HCT116 (cell line): ENCODE measurements at regions not wholly inside any gene's neighbourhood (a gene's known extent, or its start where the extent isn't known, plus 50 kb on each side); places are given as distances from the start of the nearest gene placed in this dataset.

Experiments
- ATAC-seq: fragments of 200-7000 bp; cut with Tn5 transposase; 2 replicates; pipeline ENCODE4 v1.9.1; 2020; ENCODE audit warnings: mild to moderate bottlenecking, moderate library complexity
- BruUV-seq: library from RNA; stranded (reverse); fragments of 400-500 nt; replicated peaks from 2 replicates; lab custom pipeline; 2021; lab: Mats Ljungman, UMichigan
- CTCF ChIA-PET: fragments of 300-600 bp; sonication (Branson Sonifier 250); formaldehyde crosslinking; loops from one replicate; lab custom pipeline; 2021; ENCODE audit warnings: antibody characterized with exemption; lab: Charles Lee
- POLR2A ChIA-PET: fragments of 300-600, 350-600 bp; sonication (Branson Sonifier 250); formaldehyde crosslinking; loops from one replicate; lab custom pipeline; 2021; ENCODE audit warnings: antibody characterized with exemption; lab: Charles Lee
- RAD21 ChIA-PET, 2 experiments: fragments of 300-600 bp; sonication (Branson Sonifier 250); formaldehyde crosslinking; loops; one replicate each; lab custom pipeline; 2023; ENCODE audit warnings: low total read pairs in 2 of 2; ENCODE audit not compliant: uncharacterized antibody in 2 of 2, unreplicated experiment in 2 of 2, low non-redundant PET in 1 of 2; lab: Charles Lee
- DNase-seq: peaks from one replicate; pipeline ENCODE4 v3.0.0-alpha.2; 2010; ENCODE audit warnings: low read depth, low spot score
- H2AFZ ChIP-seq: fragments of 200-600 bp; shearing (Covaris generic), sonication (generic); 2 replicates; pipeline ENCODE4 v1.6.1; 2017; ENCODE audit warnings: low read depth, mixed run types, mixed read lengths, antibody characterized with exemption, low read length; ENCODE audit not compliant: poor library complexity, severe bottlenecking
- H3K27ac ChIP-seq: 2 replicates; pipeline ENCODE4 v1.5.1; 2012; ENCODE audit warnings: low read depth, low read length
- H3K27me3 ChIP-seq: fragments of 200-600 bp; sonication (generic); 2 replicates; pipeline ENCODE4 v1.6.1; 2016; ENCODE audit warnings: mixed run types, low read length, mixed read lengths; ENCODE audit not compliant: insufficient read depth
- H3K36me3 ChIP-seq, 2 experiments: fragments of 200-500 bp in 1 of 2; fragments of 200-600 bp in 1 of 2; sonication (Bioruptor generic) in 1 of 2; sonication (generic) in 1 of 2; 2 replicates each; pipeline versions ENCODE4 v1.5.1 to v1.6.1; 2014 to 2016; ENCODE audit warnings: low read length in 2 of 2, inconsistent platforms in 1 of 2, mixed read lengths in 1 of 2, mixed run types in 1 of 2; ENCODE audit not compliant: insufficient read depth in 2 of 2, control insufficient read depth in 1 of 2
- H3K4me1 ChIP-seq, 2 experiments: fragments of 200-600 bp in 1 of 2; sonication (generic) in 1 of 2; 2 replicates each; pipeline versions ENCODE4 v1.5.1 to v1.6.1; 2012 to 2017; ENCODE audit warnings: low read length in 2 of 2, inconsistent platforms in 1 of 2, mild to moderate bottlenecking in 1 of 2, mixed read lengths in 1 of 2, mixed run types in 1 of 2, moderate library complexity in 1 of 2; ENCODE audit not compliant: insufficient read depth in 2 of 2, control insufficient read depth in 1 of 2
- H3K4me2 ChIP-seq: fragments of 200-600 bp; sonication (generic); 2 replicates; pipeline ENCODE4 v1.6.1; 2017; ENCODE audit warnings: mixed run types, low read length, mixed read lengths
- H3K4me3 ChIP-seq, 2 experiments: fragments of 200-600 bp in 1 of 2; sonication (generic) in 1 of 2; replicated peaks in 1 of 2; 2 replicates each; pipeline ENCODE4 v1.5.1; 2011 to 2016; ENCODE audit warnings: low read length in 2 of 2, control low read depth in 1 of 2, low read depth in 1 of 2, mild to moderate bottlenecking in 1 of 2, mixed read lengths in 1 of 2, mixed run types in 1 of 2
- H3K79me2 ChIP-seq: fragments of 200-600 bp; sonication (generic); 2 replicates; pipeline ENCODE4 v1.6.1; 2017; ENCODE audit warnings: mild to moderate bottlenecking, mixed run types, low read length, moderate library complexity, mixed read lengths; ENCODE audit not compliant: insufficient read depth
- H3K9ac ChIP-seq: fragments of 200-600 bp; sonication (generic); 2 replicates; pipeline ENCODE4 v1.6.1; 2016; ENCODE audit warnings: low read length, mixed read lengths
- H3K9me2 ChIP-seq: fragments of 200-600 bp; sonication (generic), shearing (Covaris generic); 2 replicates; pipeline ENCODE4 v1.6.1; 2017; ENCODE audit warnings: mixed run types, mild to moderate bottlenecking, moderate library complexity; ENCODE audit not compliant: insufficient read depth
- H3K9me3 ChIP-seq, 2 experiments: fragments of 200-500 bp in 1 of 2; fragments of 200-600 bp in 1 of 2; sonication (Bioruptor generic) in 1 of 2; sonication (generic) in 1 of 2; 2 replicates each; pipeline ENCODE4 v1.6.1; 2014 to 2017; ENCODE audit warnings: low read length in 2 of 2, mixed read lengths in 2 of 2, inconsistent platforms in 1 of 2, low read depth in 1 of 2, mild to moderate bottlenecking in 1 of 2, mixed run types in 1 of 2, moderate library complexity in 1 of 2; ENCODE audit not compliant: control insufficient read depth in 1 of 2, insufficient read depth in 1 of 2
- H4K20me1 ChIP-seq: fragments of 200-600 bp; sonication (generic), shearing (Covaris generic); 2 replicates; pipeline ENCODE4 v1.6.1; 2017; ENCODE audit warnings: mixed run types, mild to moderate bottlenecking, moderate library complexity; ENCODE audit not compliant: insufficient read depth
- CEBPB ChIP-seq: IDR thresholded peaks from 2 replicates; pipeline ENCODE4 v1.6.1; 2012; ENCODE audit warnings: low read depth
- EGR1 ChIP-seq: IDR thresholded peaks from 2 replicates; pipeline ENCODE4 v1.6.1; 2012; ENCODE audit warnings: low read depth
- ELF1 ChIP-seq: IDR thresholded peaks from 2 replicates; pipeline ENCODE4 v1.6.1; 2012; ENCODE audit warnings: low read depth, borderline replicate concordance
- EZH2 ChIP-seq: fragments of 200-600 bp; sonication (generic); IDR thresholded peaks from 2 replicates; pipeline ENCODE4 v1.6.1; 2017; ENCODE audit warnings: antibody characterized with exemption, mixed run types
- EZH2phosphoT487 ChIP-seq: fragments of 200-600 bp; IDR thresholded peaks from 2 replicates; pipeline ENCODE4 v1.6.1; 2018; ENCODE audit warnings: antibody characterized with exemption, borderline replicate concordance
- FOSL1 ChIP-seq: IDR thresholded peaks from 2 replicates; pipeline ENCODE4 v1.6.1; 2012; ENCODE audit warnings: low read depth
- POLR2A ChIP-seq: IDR thresholded peaks from 2 replicates; pipeline ENCODE4 v1.7.0; 2011; ENCODE audit warnings: borderline replicate concordance; ENCODE audit not compliant: insufficient read depth, insufficient read length; ENCODE audit errors: extremely low read depth
- SIN3A ChIP-seq: IDR thresholded peaks from 2 replicates; pipeline ENCODE4 v1.6.1; 2012; ENCODE audit warnings: low read depth
- SRF ChIP-seq: IDR thresholded peaks from 2 replicates; pipeline ENCODE4 v1.6.1; 2012; ENCODE audit warnings: low read depth
- TCF7L2 ChIP-seq: IDR thresholded peaks from 2 replicates; pipeline ENCODE4 v1.7.0; 2011; ENCODE audit warnings: borderline replicate concordance, inconsistent platforms; ENCODE audit not compliant: insufficient read depth, insufficient read length; ENCODE audit errors: extremely low read depth
- YY1 ChIP-seq: IDR thresholded peaks from 2 replicates; pipeline ENCODE4 v1.6.1; 2011; ENCODE audit warnings: low read length, low read depth, moderate library complexity, mild to moderate bottlenecking; ENCODE audit not compliant: insufficient replicate concordance; ENCODE audit errors: extremely low read depth
- ZNF274 ChIP-seq: fragments of 200-500 bp; sonication (Bioruptor generic); IDR thresholded peaks from 2 replicates; pipeline ENCODE4 v1.6.1; 2014; ENCODE audit warnings: mild to moderate bottlenecking, low read depth, low read length, inconsistent platforms
- intact Hi-C: fragments of 100-400 bp; cut with micrococcal nuclease; formaldehyde crosslinking; loops from 2 replicates; pipeline ENCODE4 v1.10.0; 2022
- TF ChIP-seq, protein P1 (sequence below): IDR thresholded peaks from 2 replicates; pipeline ENCODE4 v1.6.1; 2012; ENCODE audit warnings: low read depth

- Histone ChIP-seq H3K27me3 (no peaks in the 10 kb centered on the region), H3K79me2 (no peaks in the 10 kb centered on the region), H3K9me3 (peaks cover 10 to 18% of the 10 kb centered on the region in 2 experiments; a peak in 2 of 4 replicates), H3K4me2 (no peak overlapping the region), H3K9ac (no peak overlapping the region), H3K9me2 (no peaks in the 10 kb centered on the region)
- CTCF ChIA-PET = no interaction called here
- no TSS peak for BruUV-seq
- POLR2A ChIA-PET = no interaction called here
- RAD21 ChIA-PET = no interaction called here
- no peak for DNase-seq
- TF ChIP-seq POLR2A = no peak
- TF ChIP-seq FOSL1 = no peak
- no peak for TF ChIP-seq TCF7L2
- no peak for TF ChIP-seq ELF1
- TF ChIP-seq, protein P1, sequence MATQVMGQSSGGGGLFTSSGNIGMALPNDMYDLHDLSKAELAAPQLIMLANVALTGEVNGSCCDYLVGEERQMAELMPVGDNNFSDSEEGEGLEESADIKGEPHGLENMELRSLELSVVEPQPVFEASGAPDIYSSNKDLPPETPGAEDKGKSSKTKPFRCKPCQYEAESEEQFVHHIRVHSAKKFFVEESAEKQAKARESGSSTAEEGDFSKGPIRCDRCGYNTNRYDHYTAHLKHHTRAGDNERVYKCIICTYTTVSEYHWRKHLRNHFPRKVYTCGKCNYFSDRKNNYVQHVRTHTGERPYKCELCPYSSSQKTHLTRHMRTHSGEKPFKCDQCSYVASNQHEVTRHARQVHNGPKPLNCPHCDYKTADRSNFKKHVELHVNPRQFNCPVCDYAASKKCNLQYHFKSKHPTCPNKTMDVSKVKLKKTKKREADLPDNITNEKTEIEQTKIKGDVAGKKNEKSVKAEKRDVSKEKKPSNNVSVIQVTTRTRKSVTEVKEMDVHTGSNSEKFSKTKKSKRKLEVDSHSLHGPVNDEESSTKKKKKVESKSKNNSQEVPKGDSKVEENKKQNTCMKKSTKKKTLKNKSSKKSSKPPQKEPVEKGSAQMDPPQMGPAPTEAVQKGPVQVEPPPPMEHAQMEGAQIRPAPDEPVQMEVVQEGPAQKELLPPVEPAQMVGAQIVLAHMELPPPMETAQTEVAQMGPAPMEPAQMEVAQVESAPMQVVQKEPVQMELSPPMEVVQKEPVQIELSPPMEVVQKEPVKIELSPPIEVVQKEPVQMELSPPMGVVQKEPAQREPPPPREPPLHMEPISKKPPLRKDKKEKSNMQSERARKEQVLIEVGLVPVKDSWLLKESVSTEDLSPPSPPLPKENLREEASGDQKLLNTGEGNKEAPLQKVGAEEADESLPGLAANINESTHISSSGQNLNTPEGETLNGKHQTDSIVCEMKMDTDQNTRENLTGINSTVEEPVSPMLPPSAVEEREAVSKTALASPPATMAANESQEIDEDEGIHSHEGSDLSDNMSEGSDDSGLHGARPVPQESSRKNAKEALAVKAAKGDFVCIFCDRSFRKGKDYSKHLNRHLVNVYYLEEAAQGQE = no peak
- TF ChIP-seq, all 23 proteins: peak for 0
- Histone ChIP-seq H3K36me3 (no peaks in the 10 kb centered on the region), H4K20me1 (no peaks in the 10 kb centered on the region), H3K27ac (no peak overlapping the region), H3K4me1 (no peaks in the 10 kb centered on the region), H2AFZ (no peak overlapping the region), H3K4me3 (no peak overlapping the region)
- intact Hi-C loops = no loop called here
- ATAC-seq = no peak
Measured at GRCh38 chr4:45099471-45099870, 373.1 kb upstream of the GNPDA2 start.

DNA sequence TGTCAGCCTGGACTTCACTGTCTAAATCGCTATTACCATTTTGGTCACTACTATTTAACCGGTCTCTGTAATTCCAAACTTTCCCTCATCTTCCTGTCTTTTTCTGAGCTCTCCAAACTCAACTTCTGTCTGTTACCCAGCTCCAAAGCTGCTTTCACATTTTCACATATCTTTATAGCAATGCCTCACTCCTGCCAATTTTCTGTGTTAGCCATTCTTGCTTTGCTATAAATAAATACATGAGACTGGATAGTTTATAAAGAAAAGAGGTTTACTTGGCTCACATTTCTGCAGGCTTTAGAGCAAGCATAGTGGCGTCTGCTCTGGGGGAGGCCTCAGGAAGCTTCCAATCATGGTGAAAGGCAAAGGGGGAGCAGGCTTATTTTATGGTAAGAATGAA, 368.3 kb upstream of the GNPDA2 start:
- DNase-seq (no peak), ATAC-seq (no peak)
- H3K4me1 ChIP-seq = no peaks in the 10 kb centered on the region
- POLR2A ChIA-PET = no interaction called here
- intact Hi-C loops = no loop called here
- no peak overlapping the region for H3K4me3 ChIP-seq
- CTCF ChIA-PET = no interaction called here
- H3K36me3 ChIP-seq = no peaks in the 10 kb centered on the region
- no peak overlapping the region for H3K4me2 ChIP-seq
- H3K27ac ChIP-seq = no peak overlapping the region
- peaks cover 0 to 7% of the 10 kb centered on the region in 2 experiments; a peak in 2 of 4 replicates for H3K9me3 ChIP-seq
- BruUV-seq = no TSS peak
- no peaks in the 10 kb centered on the region for H4K20me1 ChIP-seq
- H2AFZ ChIP-seq = no peak overlapping the region
- TF ChIP-seq EGR1 (no peak), ZNF274 (no peak), EZH2 (no peak), CEBPB (no peak), FOSL1 (no peak), YY1 (no peak), ELF1 (no peak), EZH2phosphoT487 (no peak), SRF (no peak), SIN3A (no peak)
- no peak overlapping the region for H3K9ac ChIP-seq
- H3K79me2 ChIP-seq = no peaks in the 10 kb centered on the region
- no peaks in the 10 kb centered on the region for H3K9me2 ChIP-seq
- no peaks in the 10 kb centered on the region for H3K27me3 ChIP-seq
- RAD21 ChIA-PET = no interaction called here
